Ishikawa (cell line): ENCODE measurements at regions not wholly inside any gene's neighbourhood (a gene's known extent, or its start where the extent isn't known, plus 50 kb on each side); places are given as distances from the start of the nearest gene placed in this dataset.

Experiments used
- CEBPB ChIP-seq: IDR thresholded peaks from 2 replicates; pipeline ENCODE4 v1.6.1; 2012
- CREB1 ChIP-seq: IDR thresholded peaks from 2 replicates; pipeline ENCODE4 v1.6.1; 2012; ENCODE audit warnings: low read depth
- EGR1 ChIP-seq: IDR thresholded peaks from 2 replicates; pipeline ENCODE4 v1.6.1; 2012
- EP300 ChIP-seq: IDR thresholded peaks from 2 replicates; pipeline ENCODE4 v1.6.1; 2012; ENCODE audit warnings: borderline replicate concordance
- FOXM1 ChIP-seq: IDR thresholded peaks from 2 replicates; pipeline ENCODE4 v1.6.1; 2012; ENCODE audit warnings: low read depth, borderline replicate concordance
- RAD21 ChIP-seq: IDR thresholded peaks from 2 replicates; pipeline ENCODE4 v1.6.1; 2012; ENCODE audit warnings: low read depth
- TAF1 ChIP-seq: IDR thresholded peaks from 2 replicates; pipeline ENCODE4 v1.6.1; 2012; ENCODE audit warnings: low read depth, mild to moderate bottlenecking
- TCF12 ChIP-seq: IDR thresholded peaks from 2 replicates; pipeline ENCODE4 v1.6.1; 2012; ENCODE audit warnings: low read depth
- TEAD4 ChIP-seq: IDR thresholded peaks from 2 replicates; pipeline ENCODE4 v1.6.1; 2012
- YY1 ChIP-seq: IDR thresholded peaks from 2 replicates; pipeline ENCODE4 v1.6.1; 2012; ENCODE audit warnings: low read depth
- ZBTB7A ChIP-seq: IDR thresholded peaks from 2 replicates; pipeline ENCODE4 v1.6.1; 2012; ENCODE audit warnings: low read depth
- TF ChIP-seq, protein P1 (sequence below): IDR thresholded peaks from 2 replicates; pipeline ENCODE4 v1.6.1; 2012
- TF ChIP-seq, protein P2 (sequence below): IDR thresholded peaks from 2 replicates; pipeline ENCODE4 v1.6.1; 2012; ENCODE audit warnings: low read depth, mild to moderate bottlenecking
- TF ChIP-seq, protein P3 (sequence below): IDR thresholded peaks from 2 replicates; pipeline ENCODE4 v1.6.1; 2012

DNA sequence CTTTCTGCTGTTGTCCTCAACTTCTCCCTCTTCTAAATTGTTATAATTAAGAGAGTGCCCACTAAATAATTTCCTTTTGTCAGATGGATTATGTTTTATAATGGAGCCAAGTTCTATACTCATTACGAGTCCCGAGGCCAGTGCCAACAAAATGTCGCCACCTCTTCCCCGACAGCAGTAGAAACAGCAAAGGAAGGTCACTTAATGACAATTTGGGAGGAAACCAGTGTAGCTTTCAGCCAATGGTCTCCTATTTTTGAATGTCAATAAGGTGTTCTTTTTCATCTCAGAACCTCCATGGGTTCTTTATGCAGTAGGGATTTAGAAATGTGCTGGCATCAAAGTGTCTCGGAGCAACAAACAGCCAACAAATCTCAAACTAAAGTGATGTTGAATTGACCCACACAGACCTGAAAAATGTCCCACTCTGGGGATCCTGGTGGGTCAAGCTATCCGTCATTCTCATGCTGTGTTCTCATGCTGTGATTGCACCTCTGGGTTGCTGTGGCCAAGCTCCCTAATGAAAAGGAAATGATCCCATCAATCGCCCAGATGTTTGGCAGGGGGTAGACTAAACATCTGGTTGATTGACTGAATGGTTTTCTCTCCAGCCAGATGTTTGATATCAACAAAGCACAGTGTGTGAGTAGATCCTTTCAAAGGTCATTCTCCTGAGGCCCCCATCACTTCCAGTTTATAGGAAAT, 291.9 kb downstream of the DMAC1 start:
- no peak for TF ChIP-seq EP300
- no peak for TF ChIP-seq EGR1
- TF ChIP-seq, protein P1, sequence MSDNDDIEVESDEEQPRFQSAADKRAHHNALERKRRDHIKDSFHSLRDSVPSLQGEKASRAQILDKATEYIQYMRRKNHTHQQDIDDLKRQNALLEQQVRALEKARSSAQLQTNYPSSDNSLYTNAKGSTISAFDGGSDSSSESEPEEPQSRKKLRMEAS = no peak
- TF ChIP-seq CEBPB = no peak
- no peak for TF ChIP-seq YY1
- no peak for TF ChIP-seq CREB1
- no peak for TF ChIP-seq TAF1
- no peak for TF ChIP-seq ZBTB7A
- TF ChIP-seq, protein P2, sequence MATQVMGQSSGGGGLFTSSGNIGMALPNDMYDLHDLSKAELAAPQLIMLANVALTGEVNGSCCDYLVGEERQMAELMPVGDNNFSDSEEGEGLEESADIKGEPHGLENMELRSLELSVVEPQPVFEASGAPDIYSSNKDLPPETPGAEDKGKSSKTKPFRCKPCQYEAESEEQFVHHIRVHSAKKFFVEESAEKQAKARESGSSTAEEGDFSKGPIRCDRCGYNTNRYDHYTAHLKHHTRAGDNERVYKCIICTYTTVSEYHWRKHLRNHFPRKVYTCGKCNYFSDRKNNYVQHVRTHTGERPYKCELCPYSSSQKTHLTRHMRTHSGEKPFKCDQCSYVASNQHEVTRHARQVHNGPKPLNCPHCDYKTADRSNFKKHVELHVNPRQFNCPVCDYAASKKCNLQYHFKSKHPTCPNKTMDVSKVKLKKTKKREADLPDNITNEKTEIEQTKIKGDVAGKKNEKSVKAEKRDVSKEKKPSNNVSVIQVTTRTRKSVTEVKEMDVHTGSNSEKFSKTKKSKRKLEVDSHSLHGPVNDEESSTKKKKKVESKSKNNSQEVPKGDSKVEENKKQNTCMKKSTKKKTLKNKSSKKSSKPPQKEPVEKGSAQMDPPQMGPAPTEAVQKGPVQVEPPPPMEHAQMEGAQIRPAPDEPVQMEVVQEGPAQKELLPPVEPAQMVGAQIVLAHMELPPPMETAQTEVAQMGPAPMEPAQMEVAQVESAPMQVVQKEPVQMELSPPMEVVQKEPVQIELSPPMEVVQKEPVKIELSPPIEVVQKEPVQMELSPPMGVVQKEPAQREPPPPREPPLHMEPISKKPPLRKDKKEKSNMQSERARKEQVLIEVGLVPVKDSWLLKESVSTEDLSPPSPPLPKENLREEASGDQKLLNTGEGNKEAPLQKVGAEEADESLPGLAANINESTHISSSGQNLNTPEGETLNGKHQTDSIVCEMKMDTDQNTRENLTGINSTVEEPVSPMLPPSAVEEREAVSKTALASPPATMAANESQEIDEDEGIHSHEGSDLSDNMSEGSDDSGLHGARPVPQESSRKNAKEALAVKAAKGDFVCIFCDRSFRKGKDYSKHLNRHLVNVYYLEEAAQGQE = no peak
- no peak for TF ChIP-seq TEAD4
- no peak for TF ChIP-seq FOXM1
- no peak for TF ChIP-seq RAD21
- TF ChIP-seq, protein P3, sequence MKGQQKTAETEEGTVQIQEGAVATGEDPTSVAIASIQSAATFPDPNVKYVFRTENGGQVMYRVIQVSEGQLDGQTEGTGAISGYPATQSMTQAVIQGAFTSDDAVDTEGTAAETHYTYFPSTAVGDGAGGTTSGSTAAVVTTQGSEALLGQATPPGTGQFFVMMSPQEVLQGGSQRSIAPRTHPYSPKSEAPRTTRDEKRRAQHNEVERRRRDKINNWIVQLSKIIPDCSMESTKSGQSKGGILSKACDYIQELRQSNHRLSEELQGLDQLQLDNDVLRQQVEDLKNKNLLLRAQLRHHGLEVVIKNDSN = no peak
- TF ChIP-seq TCF12 = no peak
